Muscle of leg (tissue), 3 donors: ENCODE measurements at regions not wholly inside any gene's neighbourhood (a gene's known extent, or its start where the extent isn't known, plus 50 kb on each side); places are given as distances from the start of the nearest gene placed in this dataset.
"Not testable (repeated sequence)": the region's sequence is repeated elsewhere in the genome, so short reads cannot be mapped to it uniquely, and the experiment has no call there.

Experiments
- DNase-seq: peaks from one replicate; pipeline ENCODE4 v3.0.0; 2013
- H3K27ac ChIP-seq: one replicate; pipeline ENCODE4 v1.5.1; 2013; ENCODE audit warnings: mild to moderate bottlenecking, low read length, control low read depth
- H3K27me3 ChIP-seq: one replicate; pipeline ENCODE4 v1.6.1; 2013; ENCODE audit warnings: low read length; ENCODE audit not compliant: control insufficient read depth, insufficient read depth
- H3K36me3 ChIP-seq: one replicate; pipeline ENCODE4 v1.6.1; 2013; ENCODE audit warnings: low read length; ENCODE audit not compliant: control insufficient read depth, insufficient read depth
- H3K4me1 ChIP-seq: one replicate; pipeline ENCODE4 v1.6.1; 2013; ENCODE audit warnings: low read length; ENCODE audit not compliant: control insufficient read depth, insufficient read depth
- H3K4me3 ChIP-seq: one replicate; pipeline ENCODE4 v1.5.1; 2013; ENCODE audit warnings: low read length, control low read depth
- H3K9me3 ChIP-seq: replicated peaks from 2 replicates; pipeline ENCODE4 v1.6.1; 2013; ENCODE audit warnings: low read depth, low read length; ENCODE audit not compliant: control insufficient read depth
- WGBS: methylation state at CpG from one replicate; pipeline ENCODE4 v1.1.5; 2013; ENCODE audit warnings: missing lambda C conversion rate; ENCODE audit not compliant: insufficient coverage; 5-methylcytosine and 5-hydroxymethylcytosine counted together

- 84% methylated on average over 8 of the region's 8 CpGs for WGBS
- H3K4me1 ChIP-seq = no peaks in the 10 kb centered on the region
Measured at GRCh38 chr10:125247576-125247975, 87.2 kb upstream of the CTBP2 start.

DNA sequence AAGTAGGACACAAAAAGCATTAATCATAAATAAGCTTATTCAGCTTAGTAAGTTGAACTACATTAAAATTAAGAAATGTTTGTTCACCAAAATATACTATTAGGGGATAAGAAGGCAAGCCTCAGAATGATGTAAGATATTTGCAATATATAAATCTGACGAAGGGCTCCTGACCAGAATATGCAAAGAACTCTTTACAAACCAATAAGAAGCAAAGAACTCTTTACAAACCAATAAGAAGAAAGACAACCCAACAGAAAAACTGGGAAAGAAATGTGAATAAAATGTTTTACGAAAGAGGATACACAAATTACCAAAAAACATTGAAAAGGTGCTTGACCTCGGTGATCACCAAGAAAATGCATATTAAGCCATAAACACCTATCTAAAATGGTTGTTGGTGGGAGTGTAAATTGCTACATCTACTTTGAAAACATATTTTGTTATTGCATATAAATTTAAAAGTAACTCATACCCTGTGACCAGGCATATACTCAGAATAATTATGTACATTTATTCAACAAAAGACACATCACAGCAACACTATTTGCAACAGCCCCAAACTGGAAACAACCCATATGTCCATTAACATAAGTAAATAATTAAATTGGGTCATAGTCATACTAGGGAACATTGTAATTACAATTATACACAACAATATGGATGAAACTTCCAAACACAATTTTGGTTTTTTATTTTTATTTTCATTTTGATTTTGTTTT lies 83.3 kb upstream of the CTBP2 start:
- WGBS = no CpG with 5 or more reads among the region's 3 CpGs
- H3K9me3 ChIP-seq = no peaks in the 10 kb centered on the region
- H3K36me3 ChIP-seq = no peaks in the 10 kb centered on the region
- H3K4me3 ChIP-seq = no peak overlapping the region
- no peaks in the 10 kb centered on the region for H3K4me1 ChIP-seq
- DNase-seq = no peak
- H3K27ac ChIP-seq = no peak overlapping the region
- H3K27me3 ChIP-seq = peaks cover 9% of the 10 kb centered on the region

More at GRCh38 chr10:125247576-125247975, 87.2 kb upstream of the CTBP2 start:
- H3K27ac ChIP-seq = no peak overlapping the region
- no peaks in the 10 kb centered on the region for H3K9me3 ChIP-seq
- H3K36me3 ChIP-seq = no peaks in the 10 kb centered on the region
- H3K27me3 ChIP-seq = peaks cover 9% of the 10 kb centered on the region
- DNase-seq = no peak
- no peak overlapping the region for H3K4me3 ChIP-seq

GRCh38 chr10:125238682-125239081 lies 78.3 kb upstream of the CTBP2 start:
- WGBS = no CpG with 5 or more reads among the region's 1 CpG

GRCh38 chr10:125236091-125236490 lies 75.7 kb upstream of the CTBP2 start:
- DNase-seq = no peak
- Histone ChIP-seq H3K27ac (no peak overlapping the region), H3K4me3 (no peak overlapping the region), H3K36me3 (no peaks in the 10 kb centered on the region), H3K4me1 (peaks cover 4% of the 10 kb centered on the region), H3K27me3 (no peaks in the 10 kb centered on the region), H3K9me3 (peaks cover 5% of the 10 kb centered on the region)
- WGBS = no CpG with 5 or more reads among the region's 1 CpG

More at GRCh38 chr10:125238682-125239081, 78.3 kb upstream of the CTBP2 start:
- no peaks in the 10 kb centered on the region for H3K4me1 ChIP-seq
- DNase-seq = no peak
- H3K27me3 ChIP-seq = no peaks in the 10 kb centered on the region
- H3K9me3 ChIP-seq = peaks cover 5% of the 10 kb centered on the region
- H3K27ac ChIP-seq = no peak overlapping the region
- H3K36me3 ChIP-seq = no peaks in the 10 kb centered on the region
- H3K4me3 ChIP-seq = no peak overlapping the region

- 100% methylated on average over 1 of the region's 6 CpGs for WGBS
- Histone ChIP-seq H3K27ac (no peak overlapping the region), H3K27me3 (no peaks in the 10 kb centered on the region), H3K4me3 (no peak overlapping the region), H3K36me3 (no peaks in the 10 kb centered on the region), H3K4me1 (peaks cover 4% of the 10 kb centered on the region), H3K9me3 (peaks cover 5% of the 10 kb centered on the region)
- DNase-seq = no peak
Measured at GRCh38 chr10:125235093-125236069, 75.0 kb upstream of the CTBP2 start.

- not testable (repeated sequence) for H3K27me3 ChIP-seq, H3K9me3 ChIP-seq, H3K27ac ChIP-seq, H3K4me3 ChIP-seq, H3K4me1 ChIP-seq, DNase-seq, H3K36me3 ChIP-seq
- WGBS = 92% methylated on average over 3 of the region's 4 CpGs
Measured at GRCh38 chr10:125234576-125234975, 74.2 kb upstream of the CTBP2 start.

DNA sequence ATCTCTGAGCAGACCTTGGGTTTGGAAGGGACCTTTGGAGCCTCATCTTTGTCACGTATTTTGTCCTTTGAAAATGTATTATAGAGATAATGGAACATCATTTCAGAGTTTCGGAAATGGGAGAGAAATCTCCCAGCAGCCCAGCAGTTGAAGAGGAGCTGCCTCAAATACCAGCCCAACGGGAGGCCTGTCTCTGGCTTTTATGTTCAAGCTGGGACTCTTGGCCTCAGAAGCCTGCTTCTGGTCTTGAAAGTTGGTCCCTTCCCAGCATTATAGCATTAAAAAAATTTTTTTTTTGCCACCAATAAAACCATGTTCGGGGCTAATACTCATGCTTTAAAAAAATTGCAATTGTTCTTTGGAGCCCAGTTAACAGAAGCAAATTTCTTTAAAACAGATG lies 73.4 kb upstream of the CTBP2 start:
- H3K4me3 ChIP-seq = no peak overlapping the region
- H3K27ac ChIP-seq = no peak overlapping the region
- no peaks in the 10 kb centered on the region for H3K27me3 ChIP-seq
- 57% methylated on average over 3 of the region's 4 CpGs for WGBS
- DNase-seq = no peak
- peaks cover 5% of the 10 kb centered on the region for H3K9me3 ChIP-seq
- peaks cover 4% of the 10 kb centered on the region for H3K4me1 ChIP-seq
- H3K36me3 ChIP-seq = no peaks in the 10 kb centered on the region

GRCh38 chr10:125232841-125233240 lies 72.5 kb upstream of the CTBP2 start:
- 100% methylated on average over 1 of the region's 5 CpGs for WGBS
- Histone ChIP-seq H3K4me3 (no peak overlapping the region), H3K27ac (no peak overlapping the region), H3K36me3 (no peaks in the 10 kb centered on the region), H3K27me3 (no peaks in the 10 kb centered on the region), H3K4me1 (peaks cover 4% of the 10 kb centered on the region), H3K9me3 (no peaks in the 10 kb centered on the region)
- no peak for DNase-seq

DNA sequence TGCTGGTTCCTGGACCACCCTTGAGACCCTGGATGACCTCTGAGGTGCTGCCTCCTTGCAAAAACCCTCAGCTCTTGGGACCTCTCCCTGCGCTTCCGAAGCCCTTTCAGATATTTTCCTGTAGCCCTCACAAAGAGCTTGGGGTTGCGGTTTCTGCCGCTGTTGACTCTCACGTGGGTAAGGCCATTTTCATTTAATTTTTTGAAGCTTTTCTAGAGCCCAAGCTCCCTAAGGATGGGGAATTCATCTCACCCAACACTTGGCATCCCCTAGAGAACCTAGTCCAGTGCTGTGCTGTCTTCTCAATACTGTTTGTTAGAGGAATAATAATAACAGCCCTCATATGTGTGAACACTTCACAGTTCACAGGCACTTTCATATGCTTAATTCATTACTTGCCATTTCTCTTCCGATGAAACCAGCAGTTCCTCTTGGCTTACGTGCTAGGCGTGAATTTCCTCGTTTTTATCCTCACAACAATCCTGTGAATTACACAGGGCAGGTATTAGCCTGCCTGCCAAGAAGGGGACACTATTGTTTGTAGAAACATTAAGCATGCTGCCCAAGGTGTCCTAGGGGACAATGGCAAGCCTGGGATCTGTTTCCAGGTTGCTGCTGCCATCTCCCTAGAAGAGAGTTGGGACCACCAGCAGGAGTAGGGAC lies 71.6 kb upstream of the CTBP2 start:
- Histone ChIP-seq H3K4me3 (no peak overlapping the region), H3K4me1 (peaks cover 4% of the 10 kb centered on the region), H3K27ac (no peak overlapping the region), H3K36me3 (no peaks in the 10 kb centered on the region), H3K9me3 (no peaks in the 10 kb centered on the region), H3K27me3 (no peaks in the 10 kb centered on the region)
- DNase-seq = no peak
- 89% methylated on average over 4 of the region's 9 CpGs for WGBS
